ENCODE measurements at regions not wholly inside any gene's neighbourhood (a gene's known extent, or its start where the extent isn't known, plus 50 kb on each side); places are given as distances from the start of the nearest gene placed in this dataset.

DNA sequence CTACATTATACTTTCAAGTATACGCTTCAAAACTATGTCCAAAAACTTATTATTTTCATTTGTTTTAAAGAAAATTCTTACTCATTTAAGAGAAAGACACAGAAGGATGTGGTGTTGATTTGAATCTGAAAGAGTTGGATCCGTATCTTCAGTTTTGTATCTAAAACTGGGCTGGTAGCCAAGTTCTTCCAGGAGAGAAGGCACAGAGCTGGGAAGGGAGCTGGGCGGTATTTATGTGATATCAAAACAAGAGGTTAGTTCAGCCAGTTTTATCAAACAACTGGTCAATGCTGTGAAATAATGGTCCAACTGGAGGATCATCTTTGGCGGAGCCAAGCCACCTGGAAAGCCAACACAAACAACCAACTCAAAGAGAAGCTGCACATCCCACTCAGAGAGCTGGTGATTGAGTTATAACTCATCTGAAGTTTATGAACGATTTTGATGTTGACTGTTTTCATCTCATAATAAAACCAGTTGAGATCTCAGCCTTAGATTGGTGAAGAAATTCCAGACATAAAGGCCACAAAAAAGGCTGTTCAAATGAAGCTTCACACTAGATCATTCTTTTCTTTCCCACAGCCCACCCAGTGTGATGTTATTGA is 489.6 kb upstream of the RASGRP1 start:
- Histone ChIP-seq H3K27me3 (replicated peaks; ENCODE audit: insufficient read depth, low read depth, low read length, poor library complexity) (no peaks in the 10 kb centered on the region), H3K9me3 (ENCODE audit: low read depth, low read length, poor library complexity, severe bottlenecking) (peaks cover 3% of the 10 kb centered on the region), H3K27ac (ENCODE audit: low read depth, low read length, poor library complexity, severe bottlenecking) (no peak overlapping the region), H3K4me3 (ENCODE audit: low read depth, low read length, poor library complexity, severe bottlenecking) (no peak overlapping the region), H3K36me3 (ENCODE audit: insufficient read depth, low read length, poor library complexity, severe bottlenecking) (no peaks in the 10 kb centered on the region), H3K4me1 (ENCODE audit: insufficient read depth, low read length, poor library complexity, severe bottlenecking) (no peaks in the 10 kb centered on the region)
- no TSS peak for BruUV-seq (replicated peaks)
- ChIA-PET POLR2A (ENCODE audit: low non-redundant PET) (no interaction called here), CTCF (no interaction called here)
- intact Hi-C loops (cut with micrococcal nuclease; ENCODE audit: unreplicated experiment): no loop called here
- TF ChIP-seq EZH2 (IDR thresholded peaks at IDR 0.05; ENCODE audit: borderline replicate concordance, low read depth, low read length, poor library complexity, severe bottlenecking): no peak
- TF ChIP-seq, protein P1, sequence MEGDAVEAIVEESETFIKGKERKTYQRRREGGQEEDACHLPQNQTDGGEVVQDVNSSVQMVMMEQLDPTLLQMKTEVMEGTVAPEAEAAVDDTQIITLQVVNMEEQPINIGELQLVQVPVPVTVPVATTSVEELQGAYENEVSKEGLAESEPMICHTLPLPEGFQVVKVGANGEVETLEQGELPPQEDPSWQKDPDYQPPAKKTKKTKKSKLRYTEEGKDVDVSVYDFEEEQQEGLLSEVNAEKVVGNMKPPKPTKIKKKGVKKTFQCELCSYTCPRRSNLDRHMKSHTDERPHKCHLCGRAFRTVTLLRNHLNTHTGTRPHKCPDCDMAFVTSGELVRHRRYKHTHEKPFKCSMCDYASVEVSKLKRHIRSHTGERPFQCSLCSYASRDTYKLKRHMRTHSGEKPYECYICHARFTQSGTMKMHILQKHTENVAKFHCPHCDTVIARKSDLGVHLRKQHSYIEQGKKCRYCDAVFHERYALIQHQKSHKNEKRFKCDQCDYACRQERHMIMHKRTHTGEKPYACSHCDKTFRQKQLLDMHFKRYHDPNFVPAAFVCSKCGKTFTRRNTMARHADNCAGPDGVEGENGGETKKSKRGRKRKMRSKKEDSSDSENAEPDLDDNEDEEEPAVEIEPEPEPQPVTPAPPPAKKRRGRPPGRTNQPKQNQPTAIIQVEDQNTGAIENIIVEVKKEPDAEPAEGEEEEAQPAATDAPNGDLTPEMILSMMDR (conservative IDR thresholded peaks at IDR 0.05; ENCODE audit: low read depth, low read length): no peak
- DNase-seq (ENCODE audit: low spot score): no peak

DNA sequence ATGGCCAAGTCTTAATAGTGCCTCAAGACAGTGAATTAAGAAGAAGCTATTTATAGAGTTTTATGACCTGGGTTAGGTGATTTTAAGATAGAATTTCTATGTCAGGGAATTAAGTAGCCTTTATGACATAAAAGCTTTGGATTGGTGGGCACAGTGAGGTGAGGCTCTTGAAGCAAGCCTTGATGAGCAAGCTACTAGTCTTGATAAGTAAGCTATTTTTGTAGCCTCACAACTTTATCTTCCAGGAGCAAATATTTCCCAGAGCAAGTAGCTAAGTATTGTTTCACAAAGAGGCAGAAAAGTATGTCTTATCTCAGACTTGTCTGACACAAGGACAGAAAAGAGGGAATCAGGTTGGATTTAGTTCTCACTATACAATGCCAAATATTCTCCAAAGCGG is 491.7 kb upstream of the RASGRP1 start:
- no peak overlapping the region for H3K4me3 ChIP-seq (ENCODE audit: low read depth, low read length, poor library complexity, severe bottlenecking)
- BruUV-seq (replicated peaks): no TSS peak
- POLR2A ChIA-PET (ENCODE audit: low non-redundant PET): no interaction called here
- H3K27ac ChIP-seq (ENCODE audit: low read depth, low read length, poor library complexity, severe bottlenecking): no peak overlapping the region
- no peaks in the 10 kb centered on the region for H3K36me3 ChIP-seq (ENCODE audit: insufficient read depth, low read length, poor library complexity, severe bottlenecking)
- no peaks in the 10 kb centered on the region for H3K9me3 ChIP-seq (ENCODE audit: low read depth, low read length, poor library complexity, severe bottlenecking)
- DNase-seq (ENCODE audit: low spot score): no peak
- intact Hi-C loops (cut with micrococcal nuclease; ENCODE audit: unreplicated experiment): no loop called here
- peaks cover 6% of the 10 kb centered on the region for H3K27me3 ChIP-seq (replicated peaks; ENCODE audit: insufficient read depth, low read depth, low read length, poor library complexity)
- TF ChIP-seq EZH2 (IDR thresholded peaks at IDR 0.05; ENCODE audit: borderline replicate concordance, low read depth, low read length, poor library complexity, severe bottlenecking): no peak
- TF ChIP-seq, protein P1 (conservative IDR thresholded peaks at IDR 0.05; ENCODE audit: low read depth, low read length): no peak
- no peaks in the 10 kb centered on the region for H3K4me1 ChIP-seq (ENCODE audit: insufficient read depth, low read length, poor library complexity, severe bottlenecking)
- CTCF ChIA-PET: no interaction called here

DNA sequence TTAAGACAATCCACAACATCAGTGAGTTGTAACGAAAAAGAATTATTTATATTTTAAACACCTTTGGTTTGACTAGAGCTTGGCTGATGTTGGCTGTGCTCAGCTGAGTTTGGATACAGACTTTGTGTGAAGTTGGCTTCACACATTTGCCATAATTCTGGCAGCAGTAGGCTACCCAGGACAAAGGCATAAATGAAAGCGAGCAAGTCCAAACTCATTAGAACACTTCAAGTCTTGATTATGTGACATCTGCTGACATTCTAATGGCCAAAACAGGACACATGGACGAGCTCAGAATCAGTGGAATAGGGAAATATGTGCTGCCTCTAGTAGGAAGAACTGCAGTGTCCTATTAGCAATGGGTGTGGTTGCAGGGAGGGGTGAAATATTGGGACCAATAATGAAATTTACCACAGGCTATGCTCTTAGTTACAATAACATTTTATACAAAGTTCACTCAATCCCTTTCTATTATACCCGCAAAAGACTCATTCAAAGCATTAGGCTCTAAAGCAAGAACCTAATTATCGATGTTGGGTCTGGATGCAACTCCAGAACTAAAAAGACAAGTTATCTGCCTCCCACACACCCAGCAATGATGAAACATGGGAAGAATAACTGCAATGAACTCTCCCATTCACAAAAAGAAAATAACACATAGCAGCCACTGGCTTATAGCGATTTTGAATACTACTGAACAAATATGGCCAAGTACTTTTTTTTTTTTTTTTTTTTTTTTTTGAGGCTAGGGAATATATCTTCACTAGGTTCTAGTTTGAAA is 493.9 kb upstream of the RASGRP1 start:
- Histone ChIP-seq H3K36me3 (ENCODE audit: insufficient read depth, low read length, poor library complexity, severe bottlenecking) (no peaks in the 10 kb centered on the region), H3K27me3 (replicated peaks; ENCODE audit: insufficient read depth, low read depth, low read length, poor library complexity) (peaks cover 18% of the 10 kb centered on the region), H3K4me1 (ENCODE audit: insufficient read depth, low read length, poor library complexity, severe bottlenecking) (no peaks in the 10 kb centered on the region), H3K9me3 (ENCODE audit: low read depth, low read length, poor library complexity, severe bottlenecking) (no peaks in the 10 kb centered on the region), H3K27ac (ENCODE audit: low read depth, low read length, poor library complexity, severe bottlenecking) (no peak overlapping the region), H3K4me3 (ENCODE audit: low read depth, low read length, poor library complexity, severe bottlenecking) (no peak overlapping the region)
- intact Hi-C loops (cut with micrococcal nuclease; ENCODE audit: unreplicated experiment): no loop called here
- no peak for TF ChIP-seq EZH2 (IDR thresholded peaks at IDR 0.05; ENCODE audit: borderline replicate concordance, low read depth, low read length, poor library complexity, severe bottlenecking)
- TF ChIP-seq, protein P1 (conservative IDR thresholded peaks at IDR 0.05; ENCODE audit: low read depth, low read length): no peak
- DNase-seq (ENCODE audit: low spot score): no peak
- ChIA-PET POLR2A (ENCODE audit: low non-redundant PET) (no interaction called here), CTCF (no interaction called here)
- BruUV-seq (replicated peaks): no TSS peak
